HepG2 (cell line): ENCODE measurements at regions not wholly inside any gene's neighbourhood (a gene's known extent, or its start where the extent isn't known, plus 50 kb on each side); places are given as distances from the start of the nearest gene placed in this dataset.

ENCODE experiments used
- ATAC-seq: fragments of 200-7000 bp; cut with Tn5 transposase; 3 replicates; pipeline ENCODE4 v1.9.1; 2020; ENCODE audit warnings: mild to moderate bottlenecking, moderate library complexity
- BruUV-seq: library from RNA; stranded (reverse); fragments of 400-500 nt; replicated peaks from 2 replicates; lab custom pipeline; 2021; lab: Mats Ljungman, UMichigan
- CTCF ChIA-PET: fragments of 300-600 bp; formaldehyde crosslinking; extraction: SDS; loops from one replicate; lab custom pipeline; 2021; ENCODE audit warnings: low total read pairs, inconsistent platforms, low intra/inter-chr PET ratio; lab: Yijun Ruan, JAX
- POLR2A ChIA-PET: fragments of 350-600 bp; sonication (Branson Sonifier 250); formaldehyde crosslinking; loops from one replicate; lab custom pipeline; 2020; ENCODE audit warnings: antibody characterized with exemption, inconsistent platforms; lab: Yijun Ruan, JAX
- DNase-seq: peaks from one replicate; pipeline ENCODE4 v3.0.0-alpha.2; 2015; ENCODE audit warnings: low spot score
- FAIRE-seq: peaks from 3 replicates; lab custom pipeline; 2011; peaks lifted over from hg19 to GRCh38; lab: Jason Lieb, UNC
- H2AFZ ChIP-seq: one replicate; pipeline ENCODE4 v1.6.1; 2011; ENCODE audit warnings: low read length, inconsistent platforms
- H3K27ac ChIP-seq: fragments of 300-600 bp; 3 replicates; pipeline ENCODE4 v1.8.0; 2011; ENCODE audit warnings: mixed run types, mild to moderate bottlenecking, mixed read lengths, low read length, inconsistent platforms; ENCODE audit not compliant: insufficient read depth; ENCODE audit errors: extremely low read length
- H3K27me3 ChIP-seq, 2 experiments: fragments of 200-600 bp in 1 of 2; 2 replicates in 1 of 2; 3 replicates in 1 of 2; pipeline versions ENCODE4 v1.6.0 to v1.8.0; 2011; ENCODE audit warnings: low read length in 2 of 2, mild to moderate bottlenecking in 2 of 2, moderate library complexity in 2 of 2, inconsistent platforms in 1 of 2; ENCODE audit not compliant: insufficient read depth in 2 of 2, control insufficient read depth in 1 of 2
- H3K36me3 ChIP-seq, 2 experiments: fragments of 200-600 bp in 1 of 2; replicated peaks in 1 of 2; 2 replicates in 1 of 2; 3 replicates in 1 of 2; pipeline versions ENCODE4 v1.5.1 to v1.8.0; 2011; ENCODE audit warnings: low read length in 2 of 2, inconsistent platforms in 1 of 2; ENCODE audit not compliant: insufficient read depth in 2 of 2, control insufficient read depth in 1 of 2
- H3K4me1 ChIP-seq: 2 replicates; pipeline ENCODE4 v1.5.1; 2012; ENCODE audit warnings: low read length, inconsistent platforms; ENCODE audit not compliant: insufficient read depth
- H3K4me2 ChIP-seq: 2 replicates; pipeline ENCODE4 v1.6.0; 2011; ENCODE audit warnings: low read depth, low read length, inconsistent platforms
- H3K4me3 ChIP-seq, 3 experiments: fragments of 200-600 bp in 1 of 3; sonication (generic), shearing (Covaris generic) in 1 of 3; replicated peaks in 1 of 3; 2 replicates each; pipeline ENCODE4 v1.5.1; 2011 to 2016; ENCODE audit warnings: low read length in 3 of 3, inconsistent platforms in 2 of 3, low read depth in 2 of 3, mild to moderate bottlenecking in 2 of 3, control low read depth in 1 of 3, mixed read lengths in 1 of 3; ENCODE audit not compliant: insufficient read depth in 1 of 3
- H3K79me2 ChIP-seq: one replicate; pipeline ENCODE4 v1.6.1; 2011; ENCODE audit warnings: low read length, inconsistent platforms; ENCODE audit not compliant: insufficient read depth
- H3K9ac ChIP-seq: 2 replicates; pipeline ENCODE4 v1.6.0; 2011; ENCODE audit warnings: mild to moderate bottlenecking, low read depth, low read length, inconsistent platforms; ENCODE audit not compliant: insufficient read depth
- H3K9me3 ChIP-seq: 2 replicates; pipeline ENCODE4 v1.5.1; 2012; ENCODE audit warnings: mild to moderate bottlenecking, low read length
- H4K20me1 ChIP-seq: 2 replicates; pipeline ENCODE4 v1.6.0; 2011; ENCODE audit warnings: inconsistent platforms, mild to moderate bottlenecking, low read length, moderate library complexity; ENCODE audit not compliant: insufficient read depth
- HNF4A ChIP-seq: sonication (generic); formaldehyde crosslinking; IDR thresholded peaks from 2 replicates; pipeline ENCODE4 v1.4.0; 2020; ENCODE audit warnings: missing genetic modification reagents
- MXD4 ChIP-seq: IDR thresholded peaks from 2 replicates; pipeline ENCODE4 v1.6.1; 2016; ENCODE audit warnings: mild to moderate bottlenecking, missing biosample characterization, missing genetic modification reagents
- SAP130 ChIP-seq: IDR thresholded peaks from 2 replicates; pipeline ENCODE4 v1.6.1; 2016; ENCODE audit warnings: low read depth
- SMARCC2 ChIP-seq: fragments of 450-650 bp; IDR thresholded peaks from 2 replicates; pipeline ENCODE4 v1.6.1; 2017; ENCODE audit warnings: antibody characterized with exemption, mild to moderate bottlenecking
- WIZ ChIP-seq: sonication (generic); formaldehyde crosslinking; IDR thresholded peaks from 2 replicates; pipeline ENCODE4 v1.5.1; 2020; ENCODE audit warnings: mild to moderate bottlenecking, missing genetic modification reagents
- ZNF317 ChIP-seq: sonication (generic); formaldehyde crosslinking; IDR thresholded peaks from 2 replicates; pipeline ENCODE4 v1.5.0; 2020; ENCODE audit warnings: mild to moderate bottlenecking, missing genetic modification reagents
- WGBS: methylation state at CpG from one replicate; pipeline ENCODE4 v1.1.6; 2017; ENCODE audit warnings: low lambda C conversion rate; 5-methylcytosine and 5-hydroxymethylcytosine counted together
- in situ Hi-C: cut with HindIII; loops from 2 replicates; pipeline ENCODE4 v1.10.0; 2017; ENCODE audit warnings: low pct_unique_long_range_greater_than_20kb; ENCODE audit not compliant: extremely low pct_ligation_motif_present
- intact Hi-C: fragments of 100-400 bp; cut with micrococcal nuclease; formaldehyde crosslinking; loops from one replicate; pipeline ENCODE4 v1.10.0; 2022; ENCODE audit not compliant: unreplicated experiment
- TF ChIP-seq, protein P1 (sequence below): sonication (generic); formaldehyde crosslinking; IDR thresholded peaks from 2 replicates; pipeline ENCODE4 v1.4.0; 2020; ENCODE audit warnings: missing genetic modification reagents
- TF ChIP-seq, protein P2 (sequence below): sonication (generic); formaldehyde crosslinking; IDR thresholded peaks from 2 replicates; pipeline ENCODE4 v1.5.0; 2020; ENCODE audit warnings: mild to moderate bottlenecking, missing genetic modification reagents

- Histone ChIP-seq H3K27ac (no peak overlapping the region), H3K9me3 (no peaks in the 10 kb centered on the region), H4K20me1 (no peaks in the 10 kb centered on the region), H3K36me3 (no peaks in the 10 kb centered on the region), H3K4me2 (no peak overlapping the region), H2AFZ (no peak overlapping the region), H3K27me3 (peaks cover 0 to 14% of the 10 kb centered on the region in 2 experiments; a peak in 2 of 5 replicates), H3K4me1 (no peaks in the 10 kb centered on the region), H3K79me2 (no peaks in the 10 kb centered on the region), H3K9ac (no peak overlapping the region), H3K4me3 (no peak overlapping the region)
- CTCF ChIA-PET: no interaction called here
- 30% methylated on average over 7 of the region's 7 CpGs for WGBS
- BruUV-seq: no TSS peak
- in situ Hi-C loops (no loop called here), intact Hi-C loops (no loop called here)
- FAIRE-seq: no peak
- ATAC-seq: no peak
- DNase-seq: no peak
- POLR2A ChIA-PET: no interaction called here
- TF ChIP-seq SAP130 (CRISPR knock-in tag): no peak
- no peak for TF ChIP-seq WIZ (CRISPR knock-in tag)
- TF ChIP-seq SMARCC2: no peak
- no peak for TF ChIP-seq HNF4A
- TF ChIP-seq, protein P1, sequence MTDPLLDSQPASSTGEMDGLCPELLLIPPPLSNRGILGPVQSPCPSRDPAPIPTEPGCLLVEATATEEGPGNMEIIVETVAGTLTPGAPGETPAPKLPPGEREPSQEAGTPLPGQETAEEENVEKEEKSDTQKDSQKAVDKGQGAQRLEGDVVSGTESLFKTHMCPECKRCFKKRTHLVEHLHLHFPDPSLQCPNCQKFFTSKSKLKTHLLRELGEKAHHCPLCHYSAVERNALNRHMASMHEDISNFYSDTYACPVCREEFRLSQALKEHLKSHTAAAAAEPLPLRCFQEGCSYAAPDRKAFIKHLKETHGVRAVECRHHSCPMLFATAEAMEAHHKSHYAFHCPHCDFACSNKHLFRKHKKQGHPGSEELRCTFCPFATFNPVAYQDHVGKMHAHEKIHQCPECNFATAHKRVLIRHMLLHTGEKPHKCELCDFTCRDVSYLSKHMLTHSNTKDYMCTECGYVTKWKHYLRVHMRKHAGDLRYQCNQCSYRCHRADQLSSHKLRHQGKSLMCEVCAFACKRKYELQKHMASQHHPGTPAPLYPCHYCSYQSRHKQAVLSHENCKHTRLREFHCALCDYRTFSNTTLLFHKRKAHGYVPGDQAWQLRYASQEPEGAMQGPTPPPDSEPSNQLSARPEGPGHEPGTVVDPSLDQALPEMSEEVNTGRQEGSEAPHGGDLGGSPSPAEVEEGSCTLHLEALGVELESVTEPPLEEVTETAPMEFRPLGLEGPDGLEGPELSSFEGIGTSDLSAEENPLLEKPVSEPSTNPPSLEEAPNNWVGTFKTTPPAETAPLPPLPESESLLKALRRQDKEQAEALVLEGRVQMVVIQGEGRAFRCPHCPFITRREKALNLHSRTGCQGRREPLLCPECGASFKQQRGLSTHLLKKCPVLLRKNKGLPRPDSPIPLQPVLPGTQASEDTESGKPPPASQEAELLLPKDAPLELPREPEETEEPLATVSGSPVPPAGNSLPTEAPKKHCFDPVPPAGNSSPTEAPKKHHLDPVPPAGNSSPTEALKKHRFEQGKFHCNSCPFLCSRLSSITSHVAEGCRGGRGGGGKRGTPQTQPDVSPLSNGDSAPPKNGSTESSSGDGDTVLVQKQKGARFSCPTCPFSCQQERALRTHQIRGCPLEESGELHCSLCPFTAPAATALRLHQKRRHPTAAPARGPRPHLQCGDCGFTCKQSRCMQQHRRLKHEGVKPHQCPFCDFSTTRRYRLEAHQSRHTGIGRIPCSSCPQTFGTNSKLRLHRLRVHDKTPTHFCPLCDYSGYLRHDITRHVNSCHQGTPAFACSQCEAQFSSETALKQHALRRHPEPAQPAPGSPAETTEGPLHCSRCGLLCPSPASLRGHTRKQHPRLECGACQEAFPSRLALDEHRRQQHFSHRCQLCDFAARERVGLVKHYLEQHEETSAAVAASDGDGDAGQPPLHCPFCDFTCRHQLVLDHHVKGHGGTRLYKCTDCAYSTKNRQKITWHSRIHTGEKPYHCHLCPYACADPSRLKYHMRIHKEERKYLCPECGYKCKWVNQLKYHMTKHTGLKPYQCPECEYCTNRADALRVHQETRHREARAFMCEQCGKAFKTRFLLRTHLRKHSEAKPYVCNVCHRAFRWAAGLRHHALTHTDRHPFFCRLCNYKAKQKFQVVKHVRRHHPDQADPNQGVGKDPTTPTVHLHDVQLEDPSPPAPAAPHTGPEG (CRISPR knock-in tag): no peak
- TF ChIP-seq, protein P2, sequence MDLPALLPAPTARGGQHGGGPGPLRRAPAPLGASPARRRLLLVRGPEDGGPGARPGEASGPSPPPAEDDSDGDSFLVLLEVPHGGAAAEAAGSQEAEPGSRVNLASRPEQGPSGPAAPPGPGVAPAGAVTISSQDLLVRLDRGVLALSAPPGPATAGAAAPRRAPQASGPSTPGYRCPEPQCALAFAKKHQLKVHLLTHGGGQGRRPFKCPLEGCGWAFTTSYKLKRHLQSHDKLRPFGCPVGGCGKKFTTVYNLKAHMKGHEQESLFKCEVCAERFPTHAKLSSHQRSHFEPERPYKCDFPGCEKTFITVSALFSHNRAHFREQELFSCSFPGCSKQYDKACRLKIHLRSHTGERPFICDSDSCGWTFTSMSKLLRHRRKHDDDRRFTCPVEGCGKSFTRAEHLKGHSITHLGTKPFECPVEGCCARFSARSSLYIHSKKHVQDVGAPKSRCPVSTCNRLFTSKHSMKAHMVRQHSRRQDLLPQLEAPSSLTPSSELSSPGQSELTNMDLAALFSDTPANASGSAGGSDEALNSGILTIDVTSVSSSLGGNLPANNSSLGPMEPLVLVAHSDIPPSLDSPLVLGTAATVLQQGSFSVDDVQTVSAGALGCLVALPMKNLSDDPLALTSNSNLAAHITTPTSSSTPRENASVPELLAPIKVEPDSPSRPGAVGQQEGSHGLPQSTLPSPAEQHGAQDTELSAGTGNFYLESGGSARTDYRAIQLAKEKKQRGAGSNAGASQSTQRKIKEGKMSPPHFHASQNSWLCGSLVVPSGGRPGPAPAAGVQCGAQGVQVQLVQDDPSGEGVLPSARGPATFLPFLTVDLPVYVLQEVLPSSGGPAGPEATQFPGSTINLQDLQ (CRISPR knock-in tag): no peak
- TF ChIP-seq ZNF317 (CRISPR knock-in tag): no peak
- no peak for TF ChIP-seq MXD4 (CRISPR knock-in tag)
Observed at GRCh38 chr17:12227547-12227946, 206.9 kb downstream of the MAP2K4 start.
